ENCODE measurements at regions not wholly inside any gene's neighbourhood (a gene's known extent, or its start where the extent isn't known, plus 50 kb on each side); places are given as distances from the start of the nearest gene placed in this dataset.

DNA sequence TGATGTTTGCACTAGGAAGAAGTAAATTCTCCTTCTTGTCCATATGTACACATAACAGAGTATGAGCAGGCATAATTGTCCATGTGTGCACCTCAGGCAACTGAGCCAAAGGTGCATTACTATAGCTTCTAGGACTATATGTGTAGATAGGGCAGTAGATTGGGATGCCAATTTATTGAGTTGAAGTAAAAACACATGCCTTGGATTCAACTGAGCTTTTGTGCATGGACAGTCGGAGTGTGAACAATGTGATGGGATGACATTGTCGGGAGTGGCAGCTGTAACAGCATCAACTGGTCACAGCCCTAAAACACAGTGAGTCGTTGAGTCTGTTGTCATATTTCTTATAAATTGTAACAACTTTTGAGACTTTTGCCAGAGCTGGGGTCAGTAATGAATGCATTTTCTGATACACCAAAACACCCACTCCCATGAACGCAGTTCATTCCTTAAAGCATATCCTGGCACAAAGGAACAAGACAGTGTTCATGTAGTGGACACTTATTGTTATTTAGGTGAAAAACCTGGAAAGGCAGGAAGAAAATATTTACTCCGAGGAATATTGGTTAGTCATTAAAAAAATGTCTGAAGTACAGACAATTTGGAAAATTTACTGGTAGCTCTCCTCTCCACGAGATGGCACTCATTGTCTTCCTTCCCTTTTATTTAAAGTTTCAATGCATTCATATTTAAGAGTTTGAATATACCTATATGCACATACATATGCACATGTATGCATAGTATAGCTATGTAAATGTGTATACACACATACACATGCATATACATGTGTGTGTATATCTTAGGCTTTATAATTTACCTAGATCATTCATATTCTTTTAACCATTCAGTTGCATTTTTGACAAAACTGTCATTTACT is 302.0 kb upstream of the STXBP5 start:
- peak; percentile 7; the same call in 1 of the 2 replicates for TF ChIP-seq MAX (IDR thresholded peaks at IDR 0.05; ENCODE audit: low read depth, low read length)
- no peak for TF ChIP-seq CTCF (IDR thresholded peaks at IDR 0.05; ENCODE audit: low read depth, low read length)
